ENCODE measurements at regions not wholly inside any gene's neighbourhood (a gene's known extent, or its start where the extent isn't known, plus 50 kb on each side); places are given as distances from the start of the nearest gene placed in this dataset.
"Not testable (repeated sequence)": the region's sequence is repeated elsewhere in the genome, so short reads cannot be mapped to it uniquely, and the experiment has no call there.

GRCh38 chr2:226544596-226545210 lies 254.9 kb downstream of the IRS1 start:
- peaks cover 6% of the 10 kb centered on the region for H3K4me1 ChIP-seq (ENCODE audit: control insufficient read depth, low read depth, low read length)
- no peaks in the 10 kb centered on the region for H3K27me3 ChIP-seq (ENCODE audit: control insufficient read depth, insufficient read depth, low read length)
- no peak overlapping the region for H3K4me3 ChIP-seq (ENCODE audit: low read length)
- no peak overlapping the region for H3K27ac ChIP-seq (ENCODE audit: low read length)
- no peaks in the 10 kb centered on the region for H3K9me3 ChIP-seq (ENCODE audit: control insufficient read depth, low read depth, low read length)
- no peak overlapping the region for H3K9ac ChIP-seq (ENCODE audit: low read length)
- no peaks in the 10 kb centered on the region for H3K36me3 ChIP-seq (ENCODE audit: control insufficient read depth, low read depth, low read length)

GRCh38 chr2:226540204-226540994 lies 259.2 kb downstream of the IRS1 start:
- no peaks in the 10 kb centered on the region for H3K27me3 ChIP-seq (ENCODE audit: control insufficient read depth, insufficient read depth, low read length)
- no peak overlapping the region for H3K27ac ChIP-seq (ENCODE audit: low read length)
- H3K9ac ChIP-seq (ENCODE audit: low read length), result no peak overlapping the region
- no peak overlapping the region for H3K4me3 ChIP-seq (ENCODE audit: low read length)
- peaks cover 15% of the 10 kb centered on the region for H3K4me1 ChIP-seq (ENCODE audit: control insufficient read depth, low read depth, low read length)
- no peaks in the 10 kb centered on the region for H3K9me3 ChIP-seq (ENCODE audit: control insufficient read depth, low read depth, low read length)
- H3K36me3 ChIP-seq (ENCODE audit: control insufficient read depth, low read depth, low read length), result no peaks in the 10 kb centered on the region

DNA sequence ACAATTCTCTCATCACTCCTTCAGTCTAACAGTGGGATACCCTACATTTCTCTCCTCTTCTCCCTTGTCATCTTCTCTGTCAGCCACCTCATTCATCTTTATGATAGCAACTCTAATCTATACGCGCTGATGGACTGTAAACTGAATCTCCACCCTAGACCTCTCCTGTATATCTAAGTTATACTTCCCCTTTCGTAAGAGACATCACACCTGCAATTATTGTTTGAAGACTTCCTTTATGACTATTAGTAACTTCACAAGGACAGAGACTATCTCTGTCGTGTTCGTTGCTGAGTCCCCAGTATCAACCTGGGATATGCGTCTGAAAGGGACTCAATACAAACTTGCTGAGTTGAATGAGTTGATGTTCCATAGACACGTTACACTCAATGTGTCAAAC lies 263.2 kb downstream of the IRS1 start:
- H3K4me3 ChIP-seq (ENCODE audit: low read length), result no peak overlapping the region
- peaks cover 15% of the 10 kb centered on the region for H3K4me1 ChIP-seq (ENCODE audit: control insufficient read depth, low read depth, low read length)
- H3K9me3 ChIP-seq (ENCODE audit: control insufficient read depth, low read depth, low read length), result no peaks in the 10 kb centered on the region
- no peak overlapping the region for H3K9ac ChIP-seq (ENCODE audit: low read length)
- no peaks in the 10 kb centered on the region for H3K36me3 ChIP-seq (ENCODE audit: control insufficient read depth, low read depth, low read length)
- no peaks in the 10 kb centered on the region for H3K27me3 ChIP-seq (ENCODE audit: control insufficient read depth, insufficient read depth, low read length)
- no peak overlapping the region for H3K27ac ChIP-seq (ENCODE audit: low read length)

GRCh38 chr2:226532976-226533375 lies 266.6 kb downstream of the IRS1 start:
- not testable (repeated sequence) for H3K27me3 ChIP-seq (ENCODE audit: control insufficient read depth, insufficient read depth, low read length); H3K36me3 ChIP-seq (ENCODE audit: control insufficient read depth, low read depth, low read length); H3K27ac ChIP-seq (ENCODE audit: low read length); H3K9me3 ChIP-seq (ENCODE audit: control insufficient read depth, low read depth, low read length); H3K9ac ChIP-seq (ENCODE audit: low read length); H3K4me3 ChIP-seq (ENCODE audit: low read length); H3K4me1 ChIP-seq (ENCODE audit: control insufficient read depth, low read depth, low read length)

DNA sequence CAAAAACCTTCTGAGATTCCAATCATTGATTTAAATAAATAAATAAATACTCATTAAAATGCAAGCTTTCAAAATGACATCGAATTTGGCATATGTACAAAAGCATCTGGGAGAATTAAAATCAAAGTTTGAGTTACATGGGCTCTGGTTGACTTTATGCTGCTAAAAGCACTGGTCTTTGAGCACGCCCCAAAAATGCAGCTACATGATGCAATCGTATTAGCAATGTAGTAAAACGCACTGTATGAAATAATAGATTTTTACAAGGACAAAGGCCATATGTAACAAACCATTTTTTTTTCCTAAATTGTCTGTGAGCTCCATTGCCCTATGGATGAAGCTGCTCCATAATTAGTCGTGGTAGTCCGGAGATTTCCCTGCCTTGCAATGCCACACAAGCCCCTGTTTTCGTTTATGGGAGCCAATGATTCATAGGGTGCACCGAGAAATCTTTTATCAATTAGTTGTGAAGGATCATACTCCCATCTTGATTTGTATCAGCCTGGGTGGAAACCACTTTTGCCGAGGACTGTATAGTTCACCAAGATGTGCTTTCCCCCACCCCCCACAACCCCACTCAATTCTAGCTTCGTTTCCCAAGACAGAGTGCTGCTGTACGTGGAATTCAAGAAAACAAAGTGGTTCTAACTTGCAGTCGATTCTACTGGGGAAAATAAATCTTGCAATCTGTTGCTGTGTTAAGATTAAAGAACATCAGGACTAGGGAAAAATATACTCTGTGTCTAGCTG lies 268.4 kb downstream of the IRS1 start:
- no peaks in the 10 kb centered on the region for H3K4me1 ChIP-seq (ENCODE audit: control insufficient read depth, low read depth, low read length)
- H3K36me3 ChIP-seq (ENCODE audit: control insufficient read depth, low read depth, low read length), result no peaks in the 10 kb centered on the region
- no peaks in the 10 kb centered on the region for H3K27me3 ChIP-seq (ENCODE audit: control insufficient read depth, insufficient read depth, low read length)
- H3K27ac ChIP-seq (ENCODE audit: low read length), result no peak overlapping the region
- no peak overlapping the region for H3K9ac ChIP-seq (ENCODE audit: low read length)
- no peak overlapping the region for H3K4me3 ChIP-seq (ENCODE audit: low read length)
- no peaks in the 10 kb centered on the region for H3K9me3 ChIP-seq (ENCODE audit: control insufficient read depth, low read depth, low read length)

GRCh38 chr2:226529556-226529955 lies 270.1 kb downstream of the IRS1 start:
- Histone ChIP-seq H3K27ac (ENCODE audit: low read length) (no peak overlapping the region), H3K36me3 (ENCODE audit: control insufficient read depth, low read depth, low read length) (no peaks in the 10 kb centered on the region), H3K4me1 (ENCODE audit: control insufficient read depth, low read depth, low read length) (no peaks in the 10 kb centered on the region), H3K9me3 (ENCODE audit: control insufficient read depth, low read depth, low read length) (no peaks in the 10 kb centered on the region), H3K9ac (ENCODE audit: low read length) (no peak overlapping the region), H3K4me3 (ENCODE audit: low read length) (no peak overlapping the region), H3K27me3 (ENCODE audit: control insufficient read depth, insufficient read depth, low read length) (no peaks in the 10 kb centered on the region)

- H3K4me1 ChIP-seq (ENCODE audit: control insufficient read depth, low read depth, low read length), result no peaks in the 10 kb centered on the region
- H3K4me3 ChIP-seq (ENCODE audit: low read length), result no peak overlapping the region
- H3K9me3 ChIP-seq (ENCODE audit: control insufficient read depth, low read depth, low read length), result no peaks in the 10 kb centered on the region
- no peak overlapping the region for H3K9ac ChIP-seq (ENCODE audit: low read length)
- H3K27me3 ChIP-seq (ENCODE audit: control insufficient read depth, insufficient read depth, low read length), result no peaks in the 10 kb centered on the region
- no peak overlapping the region for H3K27ac ChIP-seq (ENCODE audit: low read length)
- no peaks in the 10 kb centered on the region for H3K36me3 ChIP-seq (ENCODE audit: control insufficient read depth, low read depth, low read length)
These were observed 272.9 kb downstream of the IRS1 start for GRCh38 chr2:226526716-226527115.

DNA sequence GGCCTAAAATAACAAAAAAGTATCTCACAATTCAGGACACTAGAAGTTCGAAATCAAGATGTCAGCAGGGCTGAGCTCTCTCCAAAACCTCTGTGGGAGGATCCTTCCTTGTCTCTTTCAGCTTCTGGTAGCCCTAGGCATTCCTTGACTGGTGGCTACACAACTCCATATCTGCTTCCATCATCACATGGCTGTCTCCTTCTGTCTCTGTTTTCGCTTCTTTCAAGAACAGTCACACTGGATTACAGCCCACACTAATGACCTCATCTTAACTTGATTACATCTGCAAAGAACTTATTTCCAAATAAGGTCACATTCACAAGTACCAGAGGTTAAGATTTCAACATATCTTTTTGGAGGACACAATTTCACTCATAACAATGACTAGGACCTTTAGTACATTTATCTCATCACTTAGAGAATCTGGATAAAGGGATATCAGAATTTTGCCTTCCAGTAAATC lies 275.2 kb downstream of the IRS1 start:
- Histone ChIP-seq H3K36me3 (ENCODE audit: control insufficient read depth, low read depth, low read length) (no peaks in the 10 kb centered on the region), H3K27me3 (ENCODE audit: control insufficient read depth, insufficient read depth, low read length) (no peaks in the 10 kb centered on the region), H3K4me1 (ENCODE audit: control insufficient read depth, low read depth, low read length) (no peaks in the 10 kb centered on the region), H3K4me3 (ENCODE audit: low read length) (no peak overlapping the region), H3K27ac (ENCODE audit: low read length) (no peak overlapping the region), H3K9me3 (ENCODE audit: control insufficient read depth, low read depth, low read length) (no peaks in the 10 kb centered on the region), H3K9ac (ENCODE audit: low read length) (no peak overlapping the region)

DNA sequence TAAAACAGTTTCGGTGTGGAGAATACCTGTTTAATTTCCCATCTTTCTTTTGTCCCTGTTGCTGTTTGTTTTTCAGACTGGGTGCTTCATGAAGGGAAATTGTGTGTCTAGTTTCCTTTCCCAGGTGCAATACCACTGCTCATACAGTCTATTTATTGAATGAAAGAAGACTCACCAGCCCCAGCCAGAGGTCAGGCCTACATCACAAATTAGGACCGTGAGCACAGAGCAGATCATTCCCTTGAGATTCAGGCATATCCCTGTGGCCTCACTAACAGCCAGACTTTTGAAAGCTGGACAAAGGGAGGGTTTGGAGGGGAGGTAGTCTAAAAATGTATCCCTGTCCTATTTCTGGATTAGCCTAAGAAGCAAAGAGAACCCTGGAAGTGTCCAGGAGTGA lies 278.9 kb downstream of the IRS1 start:
- Histone ChIP-seq H3K36me3 (ENCODE audit: control insufficient read depth, low read depth, low read length) (no peaks in the 10 kb centered on the region), H3K4me1 (ENCODE audit: control insufficient read depth, low read depth, low read length) (no peaks in the 10 kb centered on the region), H3K9me3 (ENCODE audit: control insufficient read depth, low read depth, low read length) (no peaks in the 10 kb centered on the region), H3K4me3 (ENCODE audit: low read length) (no peak overlapping the region), H3K9ac (ENCODE audit: low read length) (no peak overlapping the region), H3K27me3 (ENCODE audit: control insufficient read depth, insufficient read depth, low read length) (no peaks in the 10 kb centered on the region), H3K27ac (ENCODE audit: low read length) (no peak overlapping the region)

DNA sequence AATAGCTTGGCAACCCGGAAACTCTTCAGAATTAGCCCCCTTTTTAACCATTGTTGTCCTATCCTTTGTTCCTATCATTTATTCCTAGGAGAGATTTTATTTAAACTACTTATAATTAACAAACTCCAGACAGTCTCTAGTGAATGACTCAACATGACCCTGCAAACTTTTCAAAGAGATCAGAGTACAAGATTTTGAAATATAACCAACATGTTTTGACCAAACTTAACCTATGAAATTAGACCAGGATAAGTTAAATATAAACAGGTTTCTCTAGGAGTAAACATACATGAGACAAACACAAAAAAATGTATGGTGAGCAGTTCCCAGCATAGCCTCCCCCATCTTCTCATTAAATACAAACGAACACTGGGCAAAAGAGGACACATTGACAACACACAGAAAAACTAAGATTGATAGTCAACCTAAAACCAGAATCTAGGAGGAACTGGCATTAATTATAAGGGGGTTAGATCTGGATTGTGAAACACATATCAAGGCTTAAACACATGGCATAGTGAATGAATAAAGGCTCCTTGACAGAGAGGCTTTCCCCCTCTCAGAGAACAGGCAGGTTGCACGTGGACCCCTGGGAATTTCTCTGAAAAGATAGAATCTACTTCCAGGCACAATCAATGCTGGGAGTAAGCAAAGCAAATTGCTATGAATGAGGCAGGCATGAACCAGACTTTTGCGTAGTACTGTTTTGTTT lies 284.1 kb downstream of the IRS1 start:
- H3K27me3 ChIP-seq (ENCODE audit: control insufficient read depth, insufficient read depth, low read length), result no peaks in the 10 kb centered on the region
- H3K9ac ChIP-seq (ENCODE audit: low read length), result no peak overlapping the region
- no peak overlapping the region for H3K4me3 ChIP-seq (ENCODE audit: low read length)
- H3K9me3 ChIP-seq (ENCODE audit: control insufficient read depth, low read depth, low read length), result no peaks in the 10 kb centered on the region
- no peaks in the 10 kb centered on the region for H3K4me1 ChIP-seq (ENCODE audit: control insufficient read depth, low read depth, low read length)
- no peaks in the 10 kb centered on the region for H3K36me3 ChIP-seq (ENCODE audit: control insufficient read depth, low read depth, low read length)
- H3K27ac ChIP-seq (ENCODE audit: low read length), result no peak overlapping the region

- Histone ChIP-seq H3K36me3 (ENCODE audit: control insufficient read depth, low read depth, low read length) (no peaks in the 10 kb centered on the region), H3K27ac (ENCODE audit: low read length) (no peak overlapping the region), H3K4me3 (ENCODE audit: low read length) (no peak overlapping the region), H3K27me3 (ENCODE audit: control insufficient read depth, insufficient read depth, low read length) (no peaks in the 10 kb centered on the region), H3K9me3 (ENCODE audit: control insufficient read depth, low read depth, low read length) (no peaks in the 10 kb centered on the region), H3K9ac (ENCODE audit: low read length) (no peak overlapping the region), H3K4me1 (ENCODE audit: control insufficient read depth, low read depth, low read length) (no peaks in the 10 kb centered on the region)
These were observed 284.7 kb downstream of the IRS1 start for GRCh38 chr2:226514895-226515294.
